H1 (cell line): ENCODE measurements at regions not wholly inside any gene's neighbourhood (a gene's known extent, or its start where the extent isn't known, plus 50 kb on each side); places are given as distances from the start of the nearest gene placed in this dataset.

Source experiments
- CTCF ChIA-PET: fragments of 300-600 bp; sonication (Branson Sonifier 250); formaldehyde crosslinking; loops from one replicate; lab custom pipeline; 2021; ENCODE audit not compliant: partially characterized antibody; lab: Charles Lee
- POLR2A ChIA-PET: fragments of 300-600 bp; sonication (Branson Sonifier 250); formaldehyde crosslinking; loops from one replicate; lab custom pipeline; 2021; ENCODE audit warnings: inconsistent platforms; ENCODE audit not compliant: partially characterized antibody; lab: Charles Lee
- DNase-seq, 2 experiments: peaks; one replicate each; pipeline versions ENCODE4 v3.0.0 to v3.0.0-alpha.2; 2010 to 2022; ENCODE audit warnings: low spot score in 2 of 2, low read depth in 1 of 2, mixed read lengths in 1 of 2
- FAIRE-seq: peaks from 2 replicates; lab custom pipeline; 2011; peaks lifted over from hg19 to GRCh38; lab: Jason Lieb, UNC
- H2AFZ ChIP-seq: 2 replicates; pipeline ENCODE4 v1.8.1; 2012; ENCODE audit warnings: low read length, inconsistent platforms
- H2AK5ac ChIP-seq: 2 replicates; pipeline ENCODE4 v1.6.1; 2013; ENCODE audit warnings: low read depth, low read length
- H2BK120ac ChIP-seq: replicated peaks from 2 replicates; pipeline ENCODE3; 2013; ENCODE audit warnings: low read depth, low read length, inconsistent platforms
- H2BK12ac ChIP-seq: 2 replicates; pipeline ENCODE4 v1.6.1; 2013; ENCODE audit warnings: low read depth, low read length
- H2BK15ac ChIP-seq: 2 replicates; pipeline ENCODE4 v1.6.1; 2013; ENCODE audit warnings: low read length
- H2BK20ac ChIP-seq: 2 replicates; pipeline ENCODE4 v1.6.1; 2013; ENCODE audit warnings: low read length
- H2BK5ac ChIP-seq: 2 replicates; pipeline ENCODE4 v1.6.1; 2013; ENCODE audit warnings: low read depth, low read length
- H3K14ac ChIP-seq: 2 replicates; pipeline ENCODE4 v1.6.1; 2013; ENCODE audit warnings: inconsistent platforms; ENCODE audit not compliant: insufficient read length
- H3K18ac ChIP-seq: 2 replicates; pipeline ENCODE4 v1.6.1; 2013; ENCODE audit warnings: low read length; ENCODE audit errors: extremely low read depth
- H3K23ac ChIP-seq: 2 replicates; pipeline ENCODE4 v1.6.1; 2013; ENCODE audit warnings: inconsistent platforms; ENCODE audit not compliant: insufficient read length
- H3K23me2 ChIP-seq: 2 replicates; pipeline ENCODE4 v1.6.1; 2013; ENCODE audit warnings: low read depth, low read length
- H3K27ac ChIP-seq: 2 replicates; pipeline ENCODE4 v1.6.1; 2011; ENCODE audit warnings: low read depth, low read length, inconsistent platforms
- H3K27me3 ChIP-seq, 4 experiments: replicated peaks in 1 of 4; 1 replicate in 1 of 4; 2 replicates in 3 of 4; pipeline versions ENCODE4 v1.6.1 to v1.8.1; 2011 to 2013; ENCODE audit warnings: low read length in 3 of 4, mild to moderate bottlenecking in 3 of 4, inconsistent platforms in 2 of 4, mixed read lengths in 2 of 4, moderate library complexity in 1 of 4; ENCODE audit not compliant: control insufficient read depth in 3 of 4, insufficient read depth in 3 of 4; ENCODE audit errors: extremely low read depth in 1 of 4
- H3K36me3 ChIP-seq, 4 experiments: 2 replicates each; pipeline versions ENCODE4 v1.6.1 to v1.8.1; 2011 to 2013; ENCODE audit warnings: mild to moderate bottlenecking in 4 of 4, low read length in 3 of 4, moderate library complexity in 2 of 4, control low read depth in 1 of 4, inconsistent platforms in 1 of 4; ENCODE audit not compliant: insufficient read depth in 4 of 4, control insufficient read depth in 2 of 4
- H3K4ac ChIP-seq: replicated peaks from 2 replicates; pipeline ENCODE3; 2013; ENCODE audit warnings: low read length, low read depth, mixed read lengths, inconsistent platforms; ENCODE audit not compliant: insufficient read length
- H3K4me1 ChIP-seq, 4 experiments: replicated peaks in 1 of 4; 1 replicate in 1 of 4; 2 replicates in 3 of 4; pipeline versions ENCODE4 v1.6.1 to v1.8.1; 2011 to 2013; ENCODE audit warnings: low read length in 3 of 4, inconsistent platforms in 2 of 4, mixed read lengths in 1 of 4; ENCODE audit not compliant: insufficient read depth in 4 of 4, control insufficient read depth in 3 of 4
- H3K4me2 ChIP-seq, 2 experiments: 2 replicates each; pipeline versions ENCODE4 v1.6.1 to v1.8.1; 2011 to 2013; ENCODE audit warnings: low read depth in 2 of 2, low read length in 2 of 2, control low read depth in 1 of 2, inconsistent platforms in 1 of 2, mild to moderate bottlenecking in 1 of 2; ENCODE audit not compliant: insufficient read depth in 1 of 2
- H3K4me3 ChIP-seq, 4 experiments: fragments of 200-600, 300-600 bp in 1 of 4; sonication (generic), shearing (Covaris generic), sonication (Bioruptor Twin) in 1 of 4; 2 replicates each; pipeline versions ENCODE4 v1.5.1 to v1.8.1; 2011 to 2016; ENCODE audit warnings: low read length in 4 of 4, low read depth in 3 of 4, control low read depth in 2 of 4, inconsistent platforms in 2 of 4, mild to moderate bottlenecking in 2 of 4, mixed read lengths in 1 of 4, moderate library complexity in 1 of 4; ENCODE audit not compliant: insufficient read depth in 2 of 4; ENCODE audit errors: extremely low read depth in 1 of 4
- H3K56ac ChIP-seq: replicated peaks from 2 replicates; pipeline ENCODE3; 2013; ENCODE audit warnings: low read depth, mild to moderate bottlenecking, mixed read lengths, low read length, inconsistent platforms; ENCODE audit not compliant: insufficient read length
- H3K79me1 ChIP-seq: 2 replicates; pipeline ENCODE4 v1.6.1; 2013; ENCODE audit warnings: low read depth, low read length, control low read depth
- H3K79me2 ChIP-seq, 2 experiments: 2 replicates each; pipeline versions ENCODE4 v1.6.1 to v1.8.1; 2012 to 2013; ENCODE audit warnings: low read length in 2 of 2, mild to moderate bottlenecking in 2 of 2, inconsistent platforms in 1 of 2; ENCODE audit not compliant: insufficient read depth in 2 of 2, control insufficient read depth in 1 of 2
- H3K9ac ChIP-seq, 4 experiments: replicated peaks in 1 of 4; 1 replicate in 1 of 4; 2 replicates in 3 of 4; pipeline versions ENCODE4 v1.6.1 to v1.8.1; 2011 to 2013; ENCODE audit warnings: low read depth in 3 of 4, low read length in 3 of 4, control low read depth in 2 of 4, mild to moderate bottlenecking in 2 of 4, moderate library complexity in 2 of 4, inconsistent platforms in 1 of 4; ENCODE audit errors: extremely low read depth in 1 of 4
- H3K9me3 ChIP-seq, 2 experiments: 2 replicates each; pipeline versions ENCODE4 v1.6.1 to v1.8.1; 2012 to 2013; ENCODE audit warnings: mild to moderate bottlenecking in 2 of 2, moderate library complexity in 2 of 2, control low read depth in 1 of 2, inconsistent platforms in 1 of 2, low read depth in 1 of 2, low read length in 1 of 2, mixed read lengths in 1 of 2; ENCODE audit not compliant: insufficient read depth in 2 of 2
- H4K20me1 ChIP-seq, 2 experiments: replicated peaks in 1 of 2; 2 replicates each; pipeline versions ENCODE3 to v1.8.1; 2011 to 2013; ENCODE audit warnings: inconsistent platforms in 2 of 2, low read length in 2 of 2, mild to moderate bottlenecking in 1 of 2; ENCODE audit not compliant: insufficient read depth in 2 of 2, control insufficient read depth in 1 of 2
- H4K5ac ChIP-seq: 2 replicates; pipeline ENCODE4 v1.6.1; 2013; ENCODE audit warnings: low read length, low read depth, mixed read lengths, inconsistent platforms; ENCODE audit not compliant: insufficient read length
- H4K8ac ChIP-seq: 2 replicates; pipeline ENCODE4 v1.8.0; 2013; ENCODE audit warnings: mild to moderate bottlenecking, moderate library complexity, low read length, inconsistent platforms; ENCODE audit not compliant: insufficient read depth; ENCODE audit errors: extremely low read depth
- H4K91ac ChIP-seq: replicated peaks from 2 replicates; pipeline ENCODE3; 2013; ENCODE audit warnings: low read length, mixed read lengths, inconsistent platforms; ENCODE audit not compliant: insufficient read length
- CTBP2 ChIP-seq: IDR thresholded peaks from 2 replicates; pipeline ENCODE4 v1.7.0; 2011; ENCODE audit warnings: borderline replicate concordance, mild to moderate bottlenecking, moderate library complexity, mixed read lengths, low read length; ENCODE audit not compliant: insufficient read depth, insufficient read length
- EP300 ChIP-seq, 2 experiments: IDR thresholded peaks; 1 replicate in 1 of 2; 2 replicates in 1 of 2; pipeline ENCODE4 v1.6.1; 2011 to 2012; ENCODE audit warnings: low read depth in 2 of 2, low read length in 2 of 2, mild to moderate bottlenecking in 2 of 2, borderline replicate concordance in 1 of 2, inconsistent platforms in 1 of 2, moderate library complexity in 1 of 2
- GABPA ChIP-seq: IDR thresholded peaks from 2 replicates; pipeline ENCODE4 v1.6.1; 2011; ENCODE audit warnings: mild to moderate bottlenecking, low read length, moderate library complexity, borderline replicate concordance; ENCODE audit not compliant: insufficient read depth
- PHF8 ChIP-seq: fragments of 200-600 bp; sonication (generic); conservative IDR thresholded peaks from 2 replicates; pipeline ENCODE4 v1.7.1; 2012; ENCODE audit warnings: low read depth, mild to moderate bottlenecking, inconsistent platforms, low read length, moderate library complexity
- TCF12 ChIP-seq: IDR thresholded peaks from 2 replicates; pipeline ENCODE4 v1.6.1; 2011; ENCODE audit warnings: low read depth, mild to moderate bottlenecking, low read length
- WGBS, 2 experiments: shearing (Covaris generic) in 1 of 2; methylation state at CpG; one replicate each; pipeline versions ENCODE4 v1.1.6 to v1.1.7; 2013 to 2015; ENCODE audit warnings: low lambda C conversion rate in 2 of 2, mixed read lengths in 2 of 2, inconsistent platforms in 1 of 2, low coverage in 1 of 2, missing lambda C conversion rate in 1 of 2; ENCODE audit not compliant: insufficient replicate concordance in 2 of 2, insufficient coverage in 1 of 2, insufficient read length in 1 of 2; ENCODE audit errors: extremely low coverage in 1 of 2, missing lambda C conversion rate in 1 of 2; 5-methylcytosine and 5-hydroxymethylcytosine counted together

DNA sequence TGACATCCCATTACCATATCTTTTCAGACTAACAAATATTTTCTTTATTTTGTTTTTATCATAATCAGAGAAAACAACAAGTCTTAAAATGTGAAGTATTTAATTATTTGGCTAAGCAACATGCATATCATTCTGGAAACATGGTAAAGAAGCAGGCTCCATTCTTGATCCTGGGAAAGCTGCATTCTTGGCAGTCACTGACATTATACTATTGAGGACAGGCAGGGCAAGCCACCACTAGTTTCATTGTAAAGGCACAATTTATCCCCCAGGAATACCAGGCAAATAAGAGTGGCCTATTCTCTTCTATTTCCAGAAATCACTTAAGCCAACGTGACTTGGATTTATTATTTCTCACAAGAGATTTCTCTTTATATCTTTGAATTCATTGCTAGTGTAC is 153.8 kb upstream of the AKR1E2 start:
- no peak overlapping the region for H2BK20ac ChIP-seq
- no peak overlapping the region for H3K4ac ChIP-seq
- 91% methylated on average over 1 of the region's 1 CpG; no CpG with 5 or more reads in 1 of the 2 experiments for WGBS, 2 experiments
- TF ChIP-seq TCF12 (no peak), PHF8 (no peak), EP300 (IDR thresholded peaks at IDR 0.05; ENCODE audit: borderline replicate concordance in 1 of 2, low read depth in 2 of 2, low read length in 2 of 2) (no peak), CTBP2 (no peak), GABPA (no peak)
- no peak overlapping the region for H4K91ac ChIP-seq
- no peak overlapping the region for H2AFZ ChIP-seq
- no peak overlapping the region for H3K18ac ChIP-seq
- no peak overlapping the region for H2BK5ac ChIP-seq
- no peaks in the 10 kb centered on the region for H3K27me3 ChIP-seq
- no peaks in the 10 kb centered on the region for H3K9me3 ChIP-seq
- H3K4me1 ChIP-seq = no peaks in the 10 kb centered on the region
- H4K8ac ChIP-seq = no peak overlapping the region
- H3K36me3 ChIP-seq = no peaks in the 10 kb centered on the region; a peak in 1 of 8 replicates
- ChIA-PET POLR2A (no interaction called here), CTCF (no interaction called here)
- H3K4me2 ChIP-seq = no peak overlapping the region
- no peak overlapping the region for H4K5ac ChIP-seq
- H2AK5ac ChIP-seq = no peak overlapping the region
- DNase-seq (no peak), FAIRE-seq (no peak)
- no peak overlapping the region for H2BK120ac ChIP-seq
- H3K23me2 ChIP-seq = no peaks in the 10 kb centered on the region
- H3K4me3 ChIP-seq = no peak overlapping the region
- H3K14ac ChIP-seq = no peak overlapping the region
- no peak overlapping the region for H3K23ac ChIP-seq
- H3K9ac ChIP-seq = no peak overlapping the region
- H3K79me1 ChIP-seq = no peaks in the 10 kb centered on the region
- no peaks in the 10 kb centered on the region for H4K20me1 ChIP-seq
- H3K79me2 ChIP-seq = no peaks in the 10 kb centered on the region
- no peak overlapping the region for H3K56ac ChIP-seq
- no peak overlapping the region for H2BK12ac ChIP-seq
- H3K27ac ChIP-seq = no peak overlapping the region
- H2BK15ac ChIP-seq = no peak overlapping the region
